Kidney epithelial cell (primary cell): ENCODE measurements at regions not wholly inside any gene's neighbourhood (a gene's known extent, or its start where the extent isn't known, plus 50 kb on each side); places are given as distances from the start of the nearest gene placed in this dataset.
"Not testable (repeated sequence)": the region's sequence is repeated elsewhere in the genome, so short reads cannot be mapped to it uniquely, and the experiment has no call there.

ENCODE experiments used
- DNase-seq: peaks from one replicate; pipeline ENCODE4 v3.0.0-alpha.2; 2010; ENCODE audit warnings: low read depth
- H3K27me3 ChIP-seq: 2 replicates; pipeline ENCODE4 v1.6.0; 2011; ENCODE audit warnings: low read length; ENCODE audit not compliant: control insufficient read depth, insufficient read depth
- H3K36me3 ChIP-seq: 2 replicates; pipeline ENCODE4 v1.5.1; 2011; ENCODE audit warnings: low read length; ENCODE audit not compliant: control insufficient read depth, insufficient read depth
- H3K4me3 ChIP-seq: 2 replicates; pipeline ENCODE4 v1.5.1; 2011; ENCODE audit warnings: low read depth, mild to moderate bottlenecking, control low read depth, low read length
- CTCF ChIP-seq: IDR thresholded peaks from 2 replicates; pipeline ENCODE4 v1.5.1; 2011; ENCODE audit warnings: mild to moderate bottlenecking, moderate library complexity, low read length, control low read depth, inconsistent platforms; ENCODE audit not compliant: insufficient read depth, poor library complexity, severe bottlenecking

- H3K27me3 ChIP-seq: no peaks in the 10 kb centered on the region
- no peak for DNase-seq
Observed at GRCh38 chr2:192697880-192698279, 503.1 kb upstream of the TMEFF2 start.

GRCh38 chr2:192696857-192697256, 502.1 kb upstream of the TMEFF2 start:
- no peak for DNase-seq
- Histone ChIP-seq H3K27me3 (no peaks in the 10 kb centered on the region), H3K36me3 (no peaks in the 10 kb centered on the region), H3K4me3 (no peak overlapping the region)
- TF ChIP-seq CTCF: no peak

More at GRCh38 chr2:192697880-192698279, 503.1 kb upstream of the TMEFF2 start:
- H3K4me3 ChIP-seq: no peak overlapping the region
- no peaks in the 10 kb centered on the region for H3K36me3 ChIP-seq
- TF ChIP-seq CTCF: no peak

GRCh38 chr2:192687015-192687414, 492.3 kb upstream of the TMEFF2 start:
- no peaks in the 10 kb centered on the region for H3K27me3 ChIP-seq
- no peak for DNase-seq
- TF ChIP-seq CTCF: no peak
- H3K4me3 ChIP-seq: no peak overlapping the region
- H3K36me3 ChIP-seq: no peaks in the 10 kb centered on the region

GRCh38 chr2:192682511-192682910, 487.8 kb upstream of the TMEFF2 start:
- not testable (repeated sequence) for H3K4me3 ChIP-seq, H3K27me3 ChIP-seq, H3K36me3 ChIP-seq, DNase-seq

- TF ChIP-seq CTCF: no peak
- DNase-seq: no peak
- H3K27me3 ChIP-seq: no peaks in the 10 kb centered on the region
Observed at GRCh38 chr2:192675681-192676080, 480.9 kb upstream of the TMEFF2 start.

GRCh38 chr2:192669505-192670091, 474.9 kb upstream of the TMEFF2 start:
- no peaks in the 10 kb centered on the region for H3K36me3 ChIP-seq
- no peak overlapping the region for H3K4me3 ChIP-seq
- no peaks in the 10 kb centered on the region for H3K27me3 ChIP-seq
- TF ChIP-seq CTCF: no peak
- DNase-seq: no peak

More at GRCh38 chr2:192675681-192676080, 480.9 kb upstream of the TMEFF2 start:
- Histone ChIP-seq H3K36me3 (no peaks in the 10 kb centered on the region), H3K4me3 (no peak overlapping the region)

- not testable (repeated sequence) for DNase-seq, H3K4me3 ChIP-seq, H3K36me3 ChIP-seq, H3K27me3 ChIP-seq
Observed at GRCh38 chr2:192660555-192660954, 465.8 kb upstream of the TMEFF2 start.
